ENCODE measurements at regions not wholly inside any gene's neighbourhood (a gene's known extent, or its start where the extent isn't known, plus 50 kb on each side); places are given as distances from the start of the nearest gene placed in this dataset.

DNA sequence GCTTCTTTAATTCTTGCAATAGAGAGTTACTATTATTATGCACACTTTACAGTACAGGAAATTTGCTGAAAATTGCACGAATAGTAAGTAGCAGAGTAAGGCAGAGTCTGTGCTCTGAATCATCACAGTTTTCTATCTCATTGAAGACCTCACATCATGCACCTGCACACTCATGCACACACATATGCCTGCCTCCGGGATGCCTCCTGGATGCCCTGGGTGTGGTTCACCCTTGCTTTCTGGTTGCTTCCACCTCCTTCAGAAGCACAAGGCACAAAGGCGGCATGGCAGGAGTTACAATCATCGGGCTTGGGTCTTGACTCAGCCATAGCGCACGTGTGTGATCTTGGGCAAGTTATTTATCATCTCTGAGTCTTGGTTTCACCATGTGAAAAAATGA lies 564.0 kb downstream of the VRK1 start:
- DNase-seq = no peak

DNA sequence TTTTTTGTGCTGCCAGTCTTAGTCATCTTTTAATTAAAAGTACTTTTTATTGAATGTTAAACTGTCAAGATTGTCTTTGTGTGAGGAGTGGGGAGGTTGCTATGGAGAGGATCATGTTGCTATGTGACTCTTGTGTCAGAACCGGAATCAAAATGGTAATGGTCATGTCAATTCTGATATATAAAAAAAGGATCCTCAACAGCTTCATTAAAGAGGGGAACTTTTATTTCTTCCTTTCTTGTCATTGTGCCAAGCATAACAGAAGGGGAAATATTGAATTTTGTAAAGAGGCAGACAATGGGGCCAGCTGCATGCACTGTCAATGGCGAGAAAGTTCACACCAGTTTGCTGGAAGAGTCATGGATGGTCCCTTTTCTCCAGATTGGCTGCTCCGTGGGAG lies 564.8 kb downstream of the VRK1 start:
- DNase-seq = no peak

DNA sequence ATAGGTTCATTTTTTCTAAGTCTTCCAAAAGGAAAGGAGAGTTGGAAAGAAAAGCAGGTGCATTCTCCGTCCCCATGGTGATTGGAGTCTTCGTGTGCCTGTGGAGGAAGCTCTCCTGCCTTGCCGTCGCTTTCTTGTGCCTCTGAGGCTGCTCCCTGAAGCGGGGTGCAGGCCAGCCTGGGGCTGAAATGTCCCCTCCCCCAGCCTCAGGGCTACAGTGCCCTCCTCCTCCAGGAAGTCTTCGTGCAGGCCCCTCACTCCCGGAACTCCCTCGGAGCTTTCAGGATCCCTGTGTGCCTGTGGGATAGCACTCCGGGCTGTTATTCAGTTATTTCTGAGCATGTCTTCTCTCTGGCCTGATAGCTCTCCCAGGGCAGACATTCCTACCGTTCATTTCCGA lies 569.2 kb downstream of the VRK1 start:
- DNase-seq = no peak

DNA sequence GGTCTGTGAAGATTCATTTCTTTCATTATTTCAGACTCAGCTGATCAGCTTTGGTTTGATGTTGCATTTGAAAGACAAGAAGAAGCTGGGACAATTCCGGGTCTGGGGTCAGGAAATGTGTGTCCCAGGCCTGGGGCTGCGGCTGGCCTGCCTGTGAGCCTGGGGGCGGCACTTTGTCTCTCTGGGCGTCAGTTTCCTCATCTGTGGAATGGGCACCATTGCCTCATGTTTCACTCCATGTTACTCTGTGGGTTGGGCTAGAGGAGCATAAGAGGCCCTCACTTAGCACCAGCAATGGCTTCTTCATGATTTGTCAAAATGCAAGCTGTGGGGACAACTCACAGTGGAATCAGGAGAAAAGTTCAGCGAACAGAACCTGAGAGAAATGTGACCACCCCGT lies 570.1 kb downstream of the VRK1 start:
- DNase-seq = no peak

DNA sequence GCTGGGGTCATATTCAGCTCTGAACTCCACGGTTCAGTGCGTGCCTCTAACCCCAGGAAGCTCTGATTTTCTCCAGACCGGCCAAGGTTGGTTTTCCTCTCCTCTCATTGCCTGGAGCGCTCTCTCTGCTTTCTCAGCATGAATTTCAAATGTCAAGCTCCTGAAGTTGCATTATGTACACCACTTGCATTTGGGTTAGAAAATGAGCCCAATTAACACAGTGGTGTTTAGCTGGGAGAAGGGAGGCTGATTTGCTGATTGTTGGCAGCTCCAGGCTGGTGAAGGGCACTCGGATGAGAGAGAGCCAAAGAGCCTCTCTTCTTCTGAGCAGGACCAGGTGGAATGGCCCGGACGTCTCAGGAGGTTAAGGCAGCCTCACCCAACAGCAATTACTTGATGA lies 570.9 kb downstream of the VRK1 start:
- no peak for DNase-seq

DNA sequence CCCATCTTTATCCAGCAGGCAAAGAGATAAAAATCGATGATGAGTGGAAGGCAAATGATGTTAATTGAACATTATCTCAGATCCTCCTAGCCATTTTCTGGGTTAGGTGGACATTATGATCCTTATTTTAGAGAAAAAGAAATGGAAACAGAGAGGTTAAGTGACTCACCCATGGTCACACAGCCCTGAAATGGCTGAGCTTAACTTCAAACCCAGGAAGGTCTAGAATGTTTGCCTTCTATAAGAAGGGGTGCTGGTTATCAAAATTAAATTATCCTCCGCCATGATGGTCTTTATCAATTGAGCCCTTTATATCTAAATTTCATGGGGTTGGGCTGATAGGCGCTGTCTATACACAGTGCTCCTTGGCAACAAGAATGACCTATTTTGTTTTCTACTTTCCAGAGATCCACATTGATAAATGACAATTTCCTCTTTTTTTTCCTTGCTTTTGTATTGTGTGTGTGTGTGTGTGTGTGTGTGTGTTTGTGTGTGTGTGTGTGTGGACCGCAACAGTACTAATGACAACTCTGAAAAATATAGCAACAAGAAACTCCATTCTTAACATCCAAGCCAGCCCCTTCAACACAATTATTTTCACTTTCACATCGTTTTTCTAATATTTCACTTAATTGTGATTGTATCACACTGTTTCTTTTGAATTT lies 571.9 kb downstream of the VRK1 start:
- no peak for DNase-seq

DNA sequence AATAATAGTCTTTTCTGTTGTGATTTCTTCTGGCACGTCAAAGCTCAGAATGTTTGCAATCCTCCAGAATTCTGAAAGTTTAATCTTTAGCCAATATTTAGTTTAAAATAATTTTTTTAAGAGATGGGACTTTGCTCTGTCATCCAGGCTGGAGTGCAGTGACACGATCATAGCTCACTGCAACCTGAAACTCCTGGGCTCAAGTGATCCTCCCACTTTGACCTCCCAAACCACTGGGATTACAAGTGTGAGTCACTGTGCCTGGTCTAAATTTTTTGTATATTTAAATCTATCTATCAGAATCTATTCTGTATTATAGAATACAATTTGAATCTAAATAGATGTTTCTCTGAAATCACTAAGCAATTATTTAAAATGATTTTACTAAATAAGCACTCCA lies 572.7 kb downstream of the VRK1 start:
- DNase-seq = no peak

DNA sequence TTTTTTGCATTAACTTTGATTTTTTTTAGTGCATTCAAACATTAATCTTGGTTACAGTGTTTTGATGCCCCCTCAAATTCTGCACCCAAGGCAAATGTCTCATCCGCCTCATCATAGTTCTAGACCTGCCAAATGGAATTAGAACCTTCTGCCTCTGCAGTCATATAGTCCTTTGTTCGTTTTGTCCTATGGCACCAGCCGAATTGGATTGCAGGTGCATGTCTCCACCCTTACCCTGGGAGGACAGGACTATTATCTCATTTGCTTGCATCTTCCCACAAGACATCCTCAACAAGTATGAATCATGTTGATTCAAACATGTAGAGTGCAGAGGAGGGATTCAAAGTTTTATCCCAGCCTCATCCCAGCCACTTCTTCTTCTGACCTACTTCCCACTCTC lies 579.1 kb downstream of the VRK1 start:
- no peak for DNase-seq

DNA sequence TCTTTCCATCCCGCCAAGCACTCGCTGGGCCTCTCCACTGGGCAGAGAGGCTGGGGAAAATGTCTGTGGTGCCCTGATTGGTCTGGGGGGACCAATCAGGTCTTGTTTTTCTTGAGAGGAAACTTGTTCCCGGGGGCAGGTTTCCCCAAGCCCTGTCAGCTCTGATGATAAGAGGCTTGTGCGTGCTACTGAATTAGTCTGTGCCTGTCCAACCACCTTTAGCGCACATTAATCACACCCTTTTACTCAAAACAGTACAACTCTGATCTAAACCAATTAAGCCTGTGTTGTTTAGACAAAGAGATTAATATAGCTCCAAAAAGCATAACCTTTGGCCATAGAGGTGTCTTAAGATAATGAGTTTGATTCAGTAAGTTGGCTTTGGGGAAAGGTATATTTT lies 580.4 kb downstream of the VRK1 start:
- no peak for DNase-seq

DNA sequence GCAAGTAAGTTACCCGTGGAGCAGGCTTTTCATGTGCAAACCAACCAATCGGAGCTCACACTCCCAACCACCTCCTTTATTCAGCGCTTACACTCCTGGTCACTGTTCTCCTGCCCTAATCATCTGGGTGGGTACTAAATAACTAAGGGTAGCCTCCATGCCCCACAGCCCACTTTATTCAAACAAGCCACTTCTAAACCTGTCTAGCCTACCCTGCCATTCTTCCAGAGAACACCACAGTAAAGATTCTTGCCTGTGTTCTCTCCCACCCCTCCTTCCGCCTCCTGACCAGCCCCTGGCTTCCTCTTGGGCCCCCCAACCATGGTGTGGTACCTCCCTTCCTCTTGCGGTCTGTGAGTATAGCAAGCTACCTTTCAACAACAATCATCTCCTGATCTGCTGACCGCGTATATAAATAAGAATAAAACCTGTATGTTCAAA lies 581.9 kb downstream of the VRK1 start:
- DNase-seq = no peak

DNA sequence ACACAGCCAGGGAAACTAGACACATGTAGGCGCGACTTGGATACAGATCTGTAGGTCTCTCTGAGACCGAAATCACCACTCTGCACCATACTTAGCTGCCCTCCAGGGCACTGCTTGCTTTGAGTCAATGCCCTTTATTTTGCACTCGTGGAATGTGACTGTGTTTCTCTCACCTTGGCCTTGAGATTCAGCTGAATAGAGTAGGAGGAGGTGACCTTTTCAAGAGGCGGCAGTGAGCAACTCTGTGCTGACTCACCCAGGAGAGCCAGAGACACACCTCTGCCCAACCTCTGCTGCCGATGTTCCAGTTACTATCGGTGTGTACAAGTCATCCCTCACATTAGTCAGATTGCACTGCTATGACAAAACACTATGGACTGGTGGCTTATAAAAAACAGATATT lies 583.4 kb downstream of the VRK1 start:
- no peak for DNase-seq

DNA sequence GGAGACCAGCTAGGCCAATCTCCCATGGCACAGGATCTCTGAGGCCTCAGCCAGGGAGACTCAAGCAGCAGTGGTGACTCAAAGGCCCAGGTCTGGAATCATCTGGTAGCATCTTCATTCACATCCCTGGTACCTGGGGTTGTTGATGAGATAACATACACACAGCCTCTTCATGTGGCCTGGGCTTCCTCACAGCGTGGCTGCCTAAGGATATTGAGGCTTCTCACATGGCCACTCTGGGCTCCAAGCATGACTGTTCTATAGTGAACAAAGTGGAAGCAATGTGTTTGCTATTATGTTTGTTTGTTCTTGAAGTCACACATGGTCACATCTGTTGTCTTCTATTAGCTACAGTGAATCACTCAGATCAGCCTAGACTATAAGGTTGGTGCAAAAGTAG lies 584.1 kb downstream of the VRK1 start:
- no peak for DNase-seq

DNA sequence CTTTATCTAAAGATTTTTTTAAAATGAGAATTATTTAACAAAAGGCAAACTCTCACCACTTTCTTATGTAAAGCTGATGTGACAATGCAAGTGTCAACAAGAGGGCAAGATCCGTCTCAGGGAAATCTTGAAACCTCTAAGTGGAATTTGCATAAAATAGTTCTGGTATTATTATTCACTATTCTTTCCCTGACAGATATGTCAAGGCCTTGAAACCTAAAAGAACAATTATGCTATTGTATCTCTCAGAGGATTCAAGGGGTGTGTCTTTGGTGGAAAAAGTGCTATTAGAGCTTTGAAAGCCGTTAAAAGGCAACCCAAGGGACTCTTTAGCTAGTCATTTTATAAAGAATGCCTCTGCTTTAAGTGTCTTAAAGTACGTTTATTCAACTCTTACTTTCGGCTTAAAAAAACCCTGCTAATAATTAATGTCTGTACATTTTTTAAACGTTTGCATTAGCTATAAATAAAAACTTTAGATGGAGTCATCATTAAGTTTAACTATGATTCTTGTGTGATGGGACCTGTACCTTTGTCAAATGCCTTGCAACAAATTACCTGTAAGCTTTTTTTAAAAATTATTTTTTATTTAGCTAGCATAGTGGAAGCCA lies 585.5 kb downstream of the VRK1 start:
- no peak for DNase-seq

DNA sequence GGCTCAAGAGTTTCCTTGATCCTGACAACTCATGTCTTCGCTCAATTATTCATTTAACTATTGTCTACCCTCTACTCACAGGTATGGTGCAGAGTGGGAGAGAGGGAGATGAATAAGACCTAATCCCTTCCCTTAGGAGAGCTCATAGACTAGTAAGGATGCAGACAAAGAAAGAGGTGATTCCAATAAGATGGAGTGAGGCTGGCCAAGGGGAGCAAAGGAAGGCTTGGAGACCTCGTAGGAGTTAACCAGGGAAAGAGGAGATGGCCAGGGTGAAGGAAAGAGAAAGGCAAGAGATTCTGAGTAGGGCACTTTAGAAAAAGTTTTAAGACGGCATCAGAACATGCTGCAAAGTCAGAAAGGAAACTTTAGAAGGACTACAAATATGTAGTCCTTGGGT lies 588.5 kb downstream of the VRK1 start:
- DNase-seq = no peak

DNA sequence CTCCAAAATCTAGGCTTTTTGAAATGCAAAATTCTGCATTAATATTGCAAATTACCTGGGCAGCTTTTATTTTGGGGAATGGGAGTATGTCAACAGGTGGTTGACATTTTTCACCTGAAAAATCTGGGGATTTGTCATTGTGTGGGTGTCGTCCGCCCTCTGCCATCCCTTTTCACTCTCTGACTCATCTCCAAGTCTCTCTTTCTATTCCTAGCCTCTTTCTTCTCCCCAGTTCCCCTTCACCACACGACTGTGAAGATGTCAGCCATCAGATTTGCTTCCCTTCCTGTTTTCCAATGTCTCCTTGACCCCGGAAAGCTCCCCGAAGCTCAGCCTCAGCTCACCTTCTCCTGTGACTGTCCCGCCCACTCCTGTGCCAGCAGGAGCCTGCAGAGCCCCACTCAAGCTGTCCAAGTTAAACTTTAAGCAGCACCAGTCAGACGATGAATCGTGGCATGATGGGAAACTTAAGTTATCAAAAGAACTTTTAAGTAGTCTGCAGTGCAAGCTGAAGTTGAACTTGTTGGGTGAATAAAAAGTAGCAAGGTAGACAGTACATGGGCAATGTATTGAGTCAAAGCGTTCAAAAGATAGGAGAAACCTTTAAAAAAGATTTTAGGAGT lies 590.2 kb downstream of the VRK1 start:
- DNase-seq = no peak

DNA sequence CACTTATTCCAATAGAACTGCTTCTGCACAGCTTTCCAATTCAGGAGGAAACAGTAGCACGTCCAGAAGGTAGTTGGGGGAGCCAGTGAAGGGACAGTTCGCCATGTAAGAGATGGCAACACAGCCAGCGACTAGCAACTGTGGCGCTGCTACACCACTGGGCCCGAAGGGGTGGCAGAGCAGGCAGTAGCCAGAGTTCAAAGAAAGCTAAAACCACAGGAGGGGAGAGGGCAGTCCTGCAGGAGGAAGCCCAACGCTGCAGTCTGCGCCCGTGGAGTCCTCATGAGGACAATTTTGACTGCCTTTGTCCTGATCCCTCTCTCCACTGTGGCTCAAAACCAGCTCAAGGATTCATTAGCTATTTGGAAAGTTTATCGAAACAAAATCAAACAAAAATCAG lies 591.2 kb downstream of the VRK1 start:
- DNase-seq = no peak

DNA sequence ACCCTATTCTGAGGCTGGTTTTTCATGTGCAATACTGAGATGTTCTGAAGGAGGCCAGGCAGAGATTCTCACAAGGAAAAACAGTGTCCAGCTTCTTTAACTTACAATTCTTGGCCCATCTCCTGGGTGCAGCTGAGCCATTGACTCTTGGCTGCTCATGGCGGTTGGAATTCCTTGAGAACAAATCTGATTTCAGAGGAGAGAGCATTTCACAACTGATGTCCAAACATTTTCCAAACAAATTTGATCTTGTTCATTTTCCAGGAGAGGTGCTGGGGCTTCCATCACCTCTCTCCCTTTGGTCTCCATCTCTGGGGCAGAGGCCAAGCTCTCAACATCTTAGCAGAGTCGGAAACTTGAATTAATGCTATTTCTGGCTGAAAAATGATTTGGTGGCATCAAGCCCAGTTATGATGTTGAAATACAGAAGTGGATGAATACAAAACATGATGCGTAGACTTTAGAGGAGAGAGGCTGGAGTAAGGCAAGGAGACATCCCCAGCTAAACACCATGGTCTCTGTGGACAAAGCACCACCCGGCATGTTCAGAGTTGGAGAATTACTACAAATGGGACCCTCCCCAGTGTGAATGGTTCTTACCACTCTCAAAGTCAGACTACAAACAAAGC lies 593.0 kb downstream of the VRK1 start:
- peak; percentile 90 for DNase-seq

DNA sequence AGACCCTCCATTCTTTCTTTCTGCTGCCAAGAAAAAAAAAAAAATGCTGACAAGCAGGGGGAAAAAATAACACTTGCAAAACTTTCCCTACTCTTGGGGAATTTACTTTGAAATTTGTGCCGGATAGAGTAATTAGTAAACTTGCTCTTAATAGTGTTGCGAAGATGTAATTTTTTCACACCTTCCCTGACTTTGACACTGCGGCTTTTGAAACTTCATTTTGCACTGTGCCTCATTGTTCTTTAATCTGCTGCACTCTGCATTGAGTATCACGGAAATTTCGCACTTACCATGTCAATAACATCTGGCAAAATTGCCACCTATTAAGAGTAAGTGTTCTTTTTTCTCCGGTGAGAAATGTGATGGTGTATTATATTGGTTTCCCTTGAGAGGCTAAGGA lies 596.1 kb downstream of the VRK1 start:
- DNase-seq = no peak

DNA sequence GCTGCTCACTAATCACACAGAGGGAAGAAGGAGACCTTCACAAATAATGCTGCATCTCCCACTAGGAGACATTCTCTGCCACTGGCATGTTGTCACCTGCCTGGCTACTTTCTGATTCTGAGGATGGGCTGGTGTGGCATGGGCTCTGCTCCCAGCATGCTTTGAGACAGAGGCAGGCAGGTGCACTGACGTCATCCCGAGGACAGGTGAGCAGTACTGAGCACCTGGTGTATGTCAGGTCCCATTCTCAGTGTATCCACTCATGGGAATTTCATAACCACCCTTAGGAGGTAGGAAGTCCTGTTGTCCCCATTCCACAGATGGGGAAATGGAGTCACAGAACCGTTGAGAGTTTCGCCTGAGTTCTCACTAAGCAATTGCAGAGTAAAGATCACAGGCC lies 597.9 kb downstream of the VRK1 start:
- DNase-seq = no peak

DNA sequence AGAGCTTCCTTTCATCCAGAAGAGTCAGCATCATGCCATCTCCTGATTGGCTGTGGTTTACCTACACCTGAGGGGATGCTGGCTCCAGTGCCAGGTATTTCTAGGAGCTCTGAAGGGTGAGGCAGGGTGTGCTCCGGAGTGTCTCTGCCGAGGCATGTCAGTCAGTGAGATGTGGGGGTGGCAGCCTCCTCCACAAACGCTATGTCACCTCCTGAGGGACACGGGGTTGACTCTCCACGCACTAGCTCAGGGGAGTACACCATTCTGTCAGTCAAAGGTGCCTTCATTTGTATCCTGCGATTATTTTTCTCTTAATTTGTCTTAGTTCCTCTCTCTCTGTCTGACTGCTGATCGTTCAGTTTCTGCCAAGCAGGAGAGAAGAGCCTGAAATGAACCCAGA lies 604.5 kb downstream of the VRK1 start:
- no peak for DNase-seq

DNA sequence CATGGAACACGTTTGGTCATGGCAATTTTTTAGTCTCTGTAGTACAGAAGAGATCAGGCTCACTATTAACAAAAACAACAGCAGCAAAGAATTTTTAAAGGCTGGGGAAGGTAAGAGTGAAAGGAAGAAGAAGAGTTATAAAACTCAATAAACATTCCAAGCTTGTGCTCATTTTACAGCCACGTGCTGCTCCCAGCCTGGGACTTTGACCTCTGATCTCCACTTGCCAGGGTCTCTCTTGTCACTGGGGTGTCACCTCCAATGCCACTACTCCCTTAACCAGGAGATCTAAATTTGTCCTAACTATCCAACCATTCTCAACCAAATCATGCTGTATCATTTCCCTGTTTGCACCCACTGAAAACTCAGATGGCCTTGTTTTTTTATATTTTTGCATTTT lies 605.1 kb downstream of the VRK1 start:
- no peak for DNase-seq

DNA sequence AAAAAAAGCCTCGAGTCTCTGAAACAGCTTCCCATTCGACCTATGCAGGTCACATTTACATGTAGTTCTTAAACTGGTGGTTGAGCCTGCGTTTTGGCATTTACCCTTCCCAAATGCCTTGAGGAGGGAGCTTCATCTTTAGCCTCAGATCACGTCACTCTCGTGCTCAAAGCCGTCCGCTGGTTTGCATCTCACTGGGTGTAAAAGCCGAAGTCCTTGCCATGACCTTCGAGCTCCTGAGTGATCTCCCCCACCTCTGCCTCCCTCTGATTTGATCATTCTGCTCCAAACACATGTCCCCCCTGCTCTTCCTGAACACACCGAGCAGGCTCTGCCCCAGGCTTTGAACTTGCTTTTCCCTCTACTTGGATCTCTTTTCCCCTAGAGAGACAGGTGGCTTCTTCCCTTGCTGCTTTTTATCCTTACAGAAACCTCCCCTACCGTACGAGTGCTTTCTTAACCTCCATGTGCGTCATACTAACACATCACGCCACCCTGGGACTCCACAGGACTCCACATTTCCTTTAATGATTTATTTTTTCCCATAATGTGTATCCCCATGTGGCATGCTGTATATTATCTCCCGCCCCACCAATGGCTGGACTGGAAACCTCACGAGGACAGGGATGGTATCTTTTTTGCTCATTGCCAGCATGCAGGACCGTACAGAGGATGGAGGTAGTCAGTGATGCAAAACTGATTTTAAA lies 610.7 kb downstream of the VRK1 start:
- DNase-seq = no peak

DNA sequence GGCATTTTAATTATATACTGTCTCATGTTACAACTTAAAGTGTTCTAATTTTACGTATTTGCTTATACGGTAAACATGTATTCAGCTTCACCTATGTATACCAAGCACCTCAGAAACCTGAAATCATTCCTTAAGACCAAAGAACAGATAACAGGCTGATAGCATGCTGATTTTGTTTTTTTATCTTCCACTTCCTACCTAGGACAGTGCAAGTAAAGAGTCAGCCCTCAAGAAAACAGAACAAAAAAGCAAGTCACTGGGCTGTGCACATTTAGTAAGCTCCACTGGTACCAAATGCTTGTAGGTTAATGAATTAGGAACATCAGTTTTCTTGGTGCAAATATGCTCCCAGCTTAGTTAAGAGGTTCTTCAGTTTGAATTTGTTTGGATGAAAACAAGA lies 611.3 kb downstream of the VRK1 start:
- no peak for DNase-seq
